HL-60 (cell line): ENCODE measurements at regions not wholly inside any gene's neighbourhood (a gene's known extent, or its start where the extent isn't known, plus 50 kb on each side); places are given as distances from the start of the nearest gene placed in this dataset.

Experiments
- CTCF ChIP-seq: IDR thresholded peaks from one replicate; pipeline ENCODE4 v1.5.1; 2011; ENCODE audit warnings: low read length, control low read depth, inconsistent platforms; ENCODE audit not compliant: insufficient read depth
- GABPA ChIP-seq: IDR thresholded peaks from 2 replicates; pipeline ENCODE4 v1.6.1; 2012; ENCODE audit warnings: low read depth
- POLR2AphosphoS5 ChIP-seq: IDR thresholded peaks from 2 replicates; pipeline ENCODE4 v1.6.1; 2012; ENCODE audit warnings: low read depth
- REST ChIP-seq: IDR thresholded peaks from 2 replicates; pipeline ENCODE4 v1.6.1; 2012; ENCODE audit warnings: low read depth; ENCODE audit not compliant: insufficient replicate concordance
- SPI1 ChIP-seq: IDR thresholded peaks from 2 replicates; pipeline ENCODE4 v1.6.1; 2012; ENCODE audit warnings: low read depth, mild to moderate bottlenecking, borderline replicate concordance

DNA sequence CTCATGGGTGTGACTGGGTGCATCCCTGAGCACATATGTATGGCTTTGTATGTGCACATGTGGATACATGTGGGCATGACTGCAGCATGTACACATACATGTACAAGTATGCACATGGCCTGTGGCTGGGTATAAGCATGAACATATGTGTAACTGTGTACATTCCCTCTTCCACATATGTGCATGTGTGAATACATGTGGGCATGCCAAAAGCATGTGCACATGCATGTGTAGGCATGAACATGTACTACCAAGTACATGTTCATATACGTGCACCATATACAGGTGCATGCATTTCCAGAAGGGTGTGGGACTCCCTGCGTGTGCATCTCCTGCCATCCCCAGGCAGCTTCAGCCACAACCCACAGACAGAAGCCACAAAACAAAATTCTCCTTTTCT lies 208.2 kb downstream of the MN1 start:
- TF ChIP-seq CTCF, result no peak
- TF ChIP-seq REST, result no peak
- TF ChIP-seq POLR2AphosphoS5, result no peak
- no peak for TF ChIP-seq SPI1
- no peak for TF ChIP-seq GABPA
